Left lung (tissue), 4 donors: ENCODE measurements at regions not wholly inside any gene's neighbourhood (a gene's known extent, or its start where the extent isn't known, plus 50 kb on each side); places are given as distances from the start of the nearest gene placed in this dataset.

ENCODE experiments used
- ATAC-seq: fragments of 200-7000 bp; cut with Tn5 transposase; one replicate; pipeline ENCODE4 v1.9.1; 2020; ENCODE audit warnings: moderate library complexity
- DNase-seq, 4 donors: peaks; one replicate each; pipeline ENCODE4 v3.0.0-alpha.2; 2013 to 2020
- H3K27ac ChIP-seq, 2 donors: fragments of 200-600 bp; sonication (generic) in 1 of 2; one replicate each; pipeline versions ENCODE4 v1.5.0 to v1.8.0; 2020 to 2021
- H3K27me3 ChIP-seq, 2 donors: fragments of 200-600 bp; sonication (generic) in 1 of 2; one replicate each; pipeline versions ENCODE4 v1.5.0 to v1.8.0; 2020 to 2021
- H3K36me3 ChIP-seq, 2 donors: fragments of 200-600 bp; sonication (generic) in 1 of 2; one replicate each; pipeline versions ENCODE4 v1.5.0 to v1.8.0; 2020 to 2021
- H3K4me1 ChIP-seq, 2 donors: fragments of 200-600 bp; one replicate each; pipeline ENCODE4 v1.8.0; 2021
- H3K4me3 ChIP-seq, 2 donors: fragments of 200-600 bp; sonication (generic) in 1 of 2; one replicate each; pipeline versions ENCODE4 v1.5.0 to v1.8.0; 2020 to 2021; ENCODE audit warnings: mild to moderate bottlenecking in 1 of 2
- H3K9me3 ChIP-seq, 2 donors: fragments of 200-600 bp; sonication (generic) in 1 of 2; one replicate each; pipeline versions ENCODE4 v1.5.0 to v1.8.0; 2020 to 2021
- intact Hi-C, 2 donors: fragments of 100-400 bp; cut with DNase I; formaldehyde crosslinking; loops; one replicate each; pipeline versions ENCODE4 v1.11.2 to v1.14.2; 2022
- TF ChIP-seq, protein P1 (sequence below), 2 donors: fragments of 200-600 bp; sonication (generic) in 1 of 2; IDR thresholded peaks; one replicate each; pipeline versions ENCODE4 v1.5.0 to v1.8.0; 2021; ENCODE audit warnings: antibody characterized with exemption in 2 of 2
- donor health status: DM: no; HTN: yes; CAD: no.
- donor health status: DM: no; HTN: no; CAD: no.

GRCh38 chr10:125260260-125260659 is 99.9 kb upstream of the CTBP2 start:
- Histone ChIP-seq H3K4me1 (no peaks in the 10 kb centered on the region), H3K36me3 (no peaks in the 10 kb centered on the region), H3K4me3 (no peak overlapping the region), H3K27ac (no peak overlapping the region), H3K9me3 (no peaks in the 10 kb centered on the region), H3K27me3 (no peaks in the 10 kb centered on the region)
- intact Hi-C loops = no loop called here
- TF ChIP-seq, protein P1, sequence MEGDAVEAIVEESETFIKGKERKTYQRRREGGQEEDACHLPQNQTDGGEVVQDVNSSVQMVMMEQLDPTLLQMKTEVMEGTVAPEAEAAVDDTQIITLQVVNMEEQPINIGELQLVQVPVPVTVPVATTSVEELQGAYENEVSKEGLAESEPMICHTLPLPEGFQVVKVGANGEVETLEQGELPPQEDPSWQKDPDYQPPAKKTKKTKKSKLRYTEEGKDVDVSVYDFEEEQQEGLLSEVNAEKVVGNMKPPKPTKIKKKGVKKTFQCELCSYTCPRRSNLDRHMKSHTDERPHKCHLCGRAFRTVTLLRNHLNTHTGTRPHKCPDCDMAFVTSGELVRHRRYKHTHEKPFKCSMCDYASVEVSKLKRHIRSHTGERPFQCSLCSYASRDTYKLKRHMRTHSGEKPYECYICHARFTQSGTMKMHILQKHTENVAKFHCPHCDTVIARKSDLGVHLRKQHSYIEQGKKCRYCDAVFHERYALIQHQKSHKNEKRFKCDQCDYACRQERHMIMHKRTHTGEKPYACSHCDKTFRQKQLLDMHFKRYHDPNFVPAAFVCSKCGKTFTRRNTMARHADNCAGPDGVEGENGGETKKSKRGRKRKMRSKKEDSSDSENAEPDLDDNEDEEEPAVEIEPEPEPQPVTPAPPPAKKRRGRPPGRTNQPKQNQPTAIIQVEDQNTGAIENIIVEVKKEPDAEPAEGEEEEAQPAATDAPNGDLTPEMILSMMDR (IDR thresholded peaks at IDR 0.05) = no peak
- ATAC-seq (no peak), DNase-seq (no peak)

GRCh38 chr10:125259651-125260050 is 99.3 kb upstream of the CTBP2 start:
- TF ChIP-seq, protein P1 (IDR thresholded peaks at IDR 0.05) = no peak
- intact Hi-C loops = no loop called here
- Histone ChIP-seq H3K27me3 (no peaks in the 10 kb centered on the region), H3K4me1 (no peaks in the 10 kb centered on the region), H3K9me3 (no peaks in the 10 kb centered on the region), H3K36me3 (no peaks in the 10 kb centered on the region), H3K27ac (no peak overlapping the region), H3K4me3 (no peak overlapping the region)
- no peak for DNase-seq
- no peak for ATAC-seq

GRCh38 chr10:125258676-125259075 is 98.3 kb upstream of the CTBP2 start:
- ATAC-seq (no peak), DNase-seq (no peak)
- H3K27ac ChIP-seq = no peak overlapping the region
- no peaks in the 10 kb centered on the region for H3K36me3 ChIP-seq
- H3K4me1 ChIP-seq = no peaks in the 10 kb centered on the region
- intact Hi-C loops = no loop called here
- TF ChIP-seq, protein P1 (IDR thresholded peaks at IDR 0.05) = no peak
- H3K9me3 ChIP-seq = no peaks in the 10 kb centered on the region
- no peaks in the 10 kb centered on the region for H3K27me3 ChIP-seq
- no peak overlapping the region for H3K4me3 ChIP-seq

DNA sequence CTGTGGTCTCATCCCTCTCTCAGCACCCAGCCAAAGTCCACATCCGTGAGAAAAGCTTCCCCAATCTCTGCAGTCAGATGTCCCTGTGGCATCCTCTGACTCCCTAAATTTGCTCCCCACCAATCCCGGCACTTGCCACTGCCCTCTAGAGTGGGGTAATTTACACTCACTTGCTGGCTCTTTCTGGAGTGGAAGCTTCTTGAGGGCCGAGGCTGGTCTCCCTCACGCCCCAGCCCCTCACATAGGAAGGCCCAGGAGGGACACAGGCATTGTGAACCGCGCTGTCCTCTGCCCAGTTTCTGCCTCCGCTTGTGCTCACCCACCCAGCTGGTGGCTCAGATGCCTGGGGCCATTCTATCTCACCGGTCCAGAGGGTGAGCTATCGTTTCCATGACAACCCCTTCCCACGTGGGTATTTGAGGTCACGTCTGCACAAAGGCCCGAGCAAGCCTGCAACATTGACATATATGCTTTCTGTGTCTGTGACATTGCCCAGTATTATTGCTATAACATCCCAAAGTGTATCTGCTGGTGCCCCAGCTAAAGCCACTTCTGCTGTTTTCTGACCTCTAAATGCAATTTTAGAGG is 97.3 kb upstream of the CTBP2 start:
- ATAC-seq = no peak
- DNase-seq = no peak
- Histone ChIP-seq H3K4me1 (no peaks in the 10 kb centered on the region), H3K36me3 (no peaks in the 10 kb centered on the region), H3K4me3 (no peak overlapping the region), H3K27me3 (no peaks in the 10 kb centered on the region), H3K27ac (no peak overlapping the region), H3K9me3 (peaks cover 0 to 5% of the 10 kb centered on the region in 2 donors)
- intact Hi-C loops = no loop called here
- TF ChIP-seq, protein P1 (IDR thresholded peaks at IDR 0.05) = no peak

- DNase-seq (no peak), ATAC-seq (no peak)
- no peaks in the 10 kb centered on the region for H3K4me1 ChIP-seq
- H3K27me3 ChIP-seq = no peaks in the 10 kb centered on the region
- no peaks in the 10 kb centered on the region for H3K36me3 ChIP-seq
- no peak overlapping the region for H3K4me3 ChIP-seq
- TF ChIP-seq, protein P1 (IDR thresholded peaks at IDR 0.05) = no peak
- intact Hi-C loops = no loop called here
- no peak overlapping the region for H3K27ac ChIP-seq
- H3K9me3 ChIP-seq = peaks cover 0 to 16% of the 10 kb centered on the region in 2 donors
Measured at GRCh38 chr10:125256026-125256425, 95.7 kb upstream of the CTBP2 start.
